ENCODE measurements at regions not wholly inside any gene's neighbourhood (a gene's known extent, or its start where the extent isn't known, plus 50 kb on each side); places are given as distances from the start of the nearest gene placed in this dataset.
"Not testable (repeated sequence)": the region's sequence is repeated elsewhere in the genome, so short reads cannot be mapped to it uniquely, and the experiment has no call there.

- H3K9ac ChIP-seq (ENCODE audit: low read length) = no peak overlapping the region
- no peaks in the 10 kb centered on the region for H3K9me3 ChIP-seq (ENCODE audit: insufficient read depth, low read length)
- H3K27ac ChIP-seq (ENCODE audit: low read depth, low read length) = no peak overlapping the region
- no peak overlapping the region for H2AFZ ChIP-seq (ENCODE audit: low read depth, low read length, severe bottlenecking)
- H3K36me3 ChIP-seq (ENCODE audit: low read length) = no peaks in the 10 kb centered on the region
- no peaks in the 10 kb centered on the region for H4K20me1 ChIP-seq (ENCODE audit: low read depth, low read length)
- H3K79me2 ChIP-seq (ENCODE audit: insufficient read depth, low read length) = no peaks in the 10 kb centered on the region
- no peak overlapping the region for H3K4me2 ChIP-seq (ENCODE audit: low read depth, low read length, poor library complexity, severe bottlenecking)
- no peak overlapping the region for H3K4me3 ChIP-seq (ENCODE audit: insufficient read depth, low read length, poor library complexity, severe bottlenecking)
- H3K27me3 ChIP-seq (ENCODE audit: low read length) = no peaks in the 10 kb centered on the region
- H3K9me2 ChIP-seq (replicated peaks; ENCODE audit: insufficient read depth, low read length) = no peaks in the 10 kb centered on the region
- no peaks in the 10 kb centered on the region for H3F3A ChIP-seq (ENCODE audit: insufficient read depth)
- TF ChIP-seq EZH2phosphoT487 (conservative IDR thresholded peaks at IDR 0.05; ENCODE audit: low read length) = no peak
- TF ChIP-seq, protein P1, sequence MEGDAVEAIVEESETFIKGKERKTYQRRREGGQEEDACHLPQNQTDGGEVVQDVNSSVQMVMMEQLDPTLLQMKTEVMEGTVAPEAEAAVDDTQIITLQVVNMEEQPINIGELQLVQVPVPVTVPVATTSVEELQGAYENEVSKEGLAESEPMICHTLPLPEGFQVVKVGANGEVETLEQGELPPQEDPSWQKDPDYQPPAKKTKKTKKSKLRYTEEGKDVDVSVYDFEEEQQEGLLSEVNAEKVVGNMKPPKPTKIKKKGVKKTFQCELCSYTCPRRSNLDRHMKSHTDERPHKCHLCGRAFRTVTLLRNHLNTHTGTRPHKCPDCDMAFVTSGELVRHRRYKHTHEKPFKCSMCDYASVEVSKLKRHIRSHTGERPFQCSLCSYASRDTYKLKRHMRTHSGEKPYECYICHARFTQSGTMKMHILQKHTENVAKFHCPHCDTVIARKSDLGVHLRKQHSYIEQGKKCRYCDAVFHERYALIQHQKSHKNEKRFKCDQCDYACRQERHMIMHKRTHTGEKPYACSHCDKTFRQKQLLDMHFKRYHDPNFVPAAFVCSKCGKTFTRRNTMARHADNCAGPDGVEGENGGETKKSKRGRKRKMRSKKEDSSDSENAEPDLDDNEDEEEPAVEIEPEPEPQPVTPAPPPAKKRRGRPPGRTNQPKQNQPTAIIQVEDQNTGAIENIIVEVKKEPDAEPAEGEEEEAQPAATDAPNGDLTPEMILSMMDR (IDR thresholded peaks at IDR 0.05; ENCODE audit: insufficient read depth, low read length, poor library complexity, severe bottlenecking) = no peak
Observed at GRCh38 chr3:20421-20820, 176.1 kb upstream of the CHL1 start.

GRCh38 chr3:24006-24405 lies 172.6 kb upstream of the CHL1 start:
- Histone ChIP-seq H3F3A (ENCODE audit: insufficient read depth) (no peaks in the 10 kb centered on the region), H3K79me2 (ENCODE audit: insufficient read depth, low read length) (no peaks in the 10 kb centered on the region), H3K9me2 (replicated peaks; ENCODE audit: insufficient read depth, low read length) (no peaks in the 10 kb centered on the region), H3K9me3 (ENCODE audit: insufficient read depth, low read length) (no peaks in the 10 kb centered on the region), H3K36me3 (ENCODE audit: low read length) (no peaks in the 10 kb centered on the region), H3K27me3 (ENCODE audit: low read length) (no peaks in the 10 kb centered on the region), H3K4me3 (ENCODE audit: insufficient read depth, low read length, poor library complexity, severe bottlenecking) (no peak overlapping the region), H3K4me2 (ENCODE audit: low read depth, low read length, poor library complexity, severe bottlenecking) (no peak overlapping the region), H3K9ac (ENCODE audit: low read length) (no peak overlapping the region), H3K27ac (ENCODE audit: low read depth, low read length) (no peak overlapping the region), H2AFZ (ENCODE audit: low read depth, low read length, severe bottlenecking) (no peak overlapping the region), H4K20me1 (ENCODE audit: low read depth, low read length) (no peaks in the 10 kb centered on the region)
- TF ChIP-seq, protein P1 (IDR thresholded peaks at IDR 0.05; ENCODE audit: insufficient read depth, low read length, poor library complexity, severe bottlenecking) = no peak
- no peak for TF ChIP-seq EZH2phosphoT487 (conservative IDR thresholded peaks at IDR 0.05; ENCODE audit: low read length)

DNA sequence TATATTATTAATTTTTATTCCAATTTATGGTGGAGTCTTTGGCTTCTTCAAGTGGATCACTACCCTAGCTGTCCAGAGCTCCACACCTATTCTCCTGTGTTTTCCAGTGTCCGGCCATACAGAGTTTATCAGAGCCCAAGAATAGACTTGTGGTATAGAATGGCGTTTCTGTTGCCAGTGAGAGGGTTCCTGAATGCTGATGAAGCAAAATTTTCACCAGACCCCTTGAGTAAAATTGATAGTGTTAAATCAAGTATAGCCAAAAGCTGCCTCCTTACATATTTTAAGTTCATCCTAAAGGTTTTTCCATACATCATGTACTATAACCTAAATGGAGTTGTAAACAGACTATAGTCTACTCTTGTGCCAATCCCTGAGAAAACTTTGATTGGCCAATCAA lies 171.5 kb upstream of the CHL1 start:
- Histone ChIP-seq H3K9me2 (replicated peaks; ENCODE audit: insufficient read depth, low read length) (no peaks in the 10 kb centered on the region), H3F3A (ENCODE audit: insufficient read depth) (no peaks in the 10 kb centered on the region), H3K9ac (ENCODE audit: low read length) (no peak overlapping the region), H3K27me3 (ENCODE audit: low read length) (no peaks in the 10 kb centered on the region), H3K36me3 (ENCODE audit: low read length) (no peaks in the 10 kb centered on the region), H4K20me1 (ENCODE audit: low read depth, low read length) (no peaks in the 10 kb centered on the region), H3K79me2 (ENCODE audit: insufficient read depth, low read length) (no peaks in the 10 kb centered on the region), H3K4me2 (ENCODE audit: low read depth, low read length, poor library complexity, severe bottlenecking) (no peak overlapping the region), H3K27ac (ENCODE audit: low read depth, low read length) (no peak overlapping the region), H2AFZ (ENCODE audit: low read depth, low read length, severe bottlenecking) (no peak overlapping the region), H3K4me3 (ENCODE audit: insufficient read depth, low read length, poor library complexity, severe bottlenecking) (no peak overlapping the region), H3K9me3 (ENCODE audit: insufficient read depth, low read length) (no peaks in the 10 kb centered on the region)
- TF ChIP-seq, protein P1 (IDR thresholded peaks at IDR 0.05; ENCODE audit: insufficient read depth, low read length, poor library complexity, severe bottlenecking) = no peak
- no peak for TF ChIP-seq EZH2phosphoT487 (conservative IDR thresholded peaks at IDR 0.05; ENCODE audit: low read length)

GRCh38 chr3:35985-36384 lies 160.6 kb upstream of the CHL1 start:
- H3K9me3 ChIP-seq (ENCODE audit: insufficient read depth, low read length); H3K9ac ChIP-seq (ENCODE audit: low read length); H3K4me2 ChIP-seq (ENCODE audit: low read depth, low read length, poor library complexity, severe bottlenecking); H3K79me2 ChIP-seq (ENCODE audit: insufficient read depth, low read length); H3F3A ChIP-seq (ENCODE audit: insufficient read depth); H3K9me2 ChIP-seq (replicated peaks; ENCODE audit: insufficient read depth, low read length); H3K27ac ChIP-seq (ENCODE audit: low read depth, low read length); H2AFZ ChIP-seq (ENCODE audit: low read depth, low read length, severe bottlenecking); H3K36me3 ChIP-seq (ENCODE audit: low read length); H3K27me3 ChIP-seq (ENCODE audit: low read length); H4K20me1 ChIP-seq (ENCODE audit: low read depth, low read length); H3K4me3 ChIP-seq (ENCODE audit: insufficient read depth, low read length, poor library complexity, severe bottlenecking): not testable (repeated sequence)

Data from SU-DHL-6 (cell line).